ENCODE measurements at regions not wholly inside any gene's neighbourhood (a gene's known extent, or its start where the extent isn't known, plus 50 kb on each side); places are given as distances from the start of the nearest gene placed in this dataset.

DNA sequence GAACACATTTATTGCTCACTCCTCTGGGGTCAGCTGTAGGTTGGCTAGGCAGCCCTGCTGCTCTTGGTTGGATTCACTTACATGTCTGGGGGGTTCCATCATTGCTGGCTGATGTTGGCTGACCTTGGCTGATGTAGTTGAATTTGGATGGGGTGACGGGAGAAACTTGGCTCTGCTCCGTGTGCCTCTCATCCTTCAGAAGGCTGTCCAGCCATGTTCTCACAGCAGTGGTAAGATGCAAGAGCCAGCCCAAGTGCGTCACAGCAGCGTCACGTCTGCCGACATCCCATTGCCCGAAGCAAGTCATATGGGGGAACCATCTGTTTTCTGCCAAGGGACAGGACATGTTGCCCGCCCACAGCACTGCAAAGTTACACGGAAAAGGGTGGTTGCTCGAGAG, 613.5 kb downstream of the MATN1 start:
- H3K27me3 ChIP-seq (ENCODE audit: control insufficient read depth in 4 of 4, insufficient read depth in 4 of 4, low read length in 3 of 4): peaks cover 0 to 11% (median 6%) of the 10 kb centered on the region in 4 donors
- no peak overlapping the region for H3K9ac ChIP-seq (ENCODE audit: low read depth in 1 of 2, low read length in 2 of 2)
- TF ChIP-seq ATF3 (IDR thresholded peaks at IDR 0.05): no peak
- TF ChIP-seq HNF4G (IDR thresholded peaks at IDR 0.05): no peak
- TF ChIP-seq JUND (IDR thresholded peaks at IDR 0.05): no peak
- no peak for TF ChIP-seq RXRA (IDR thresholded peaks at IDR 0.05)
- no peak for TF ChIP-seq GABPA (IDR thresholded peaks at IDR 0.05 in 1 of 2, conservative IDR thresholded peaks at IDR 0.05 in 1 of 2)
- no peak for TF ChIP-seq YY1 (IDR thresholded peaks at IDR 0.05)
- no peak for TF ChIP-seq HNF4A (conservative IDR thresholded peaks at IDR 0.05)
- TF ChIP-seq SP1 (IDR thresholded peaks at IDR 0.05): no peak
- TF ChIP-seq REST (IDR thresholded peaks at IDR 0.05): no peak
- TF ChIP-seq EGR1 (IDR thresholded peaks at IDR 0.05; ENCODE audit: low read depth in 2 of 2): no peak
- no peaks in the 10 kb centered on the region for H3K9me3 ChIP-seq (ENCODE audit: control insufficient read depth in 4 of 4, low read length in 3 of 4)
- no peak overlapping the region for H3K4me3 ChIP-seq (ENCODE audit: low read depth in 1 of 3, low read length in 3 of 3)
- no peak for DNase-seq (ENCODE audit: low spot score)
- H3K36me3 ChIP-seq (ENCODE audit: control insufficient read depth in 4 of 4, insufficient read depth in 3 of 4, low read depth in 1 of 4, low read length in 3 of 4): no peaks in the 10 kb centered on the region
- no peak overlapping the region for H3K27ac ChIP-seq (ENCODE audit: low read depth in 1 of 2, low read length in 2 of 2)
- H3K4me1 ChIP-seq (ENCODE audit: control insufficient read depth in 4 of 4, insufficient read depth in 4 of 4, low read length in 3 of 4): no peaks in the 10 kb centered on the region
- 67% methylated on average over 10 of the region's 10 CpGs for WGBS

DNA sequence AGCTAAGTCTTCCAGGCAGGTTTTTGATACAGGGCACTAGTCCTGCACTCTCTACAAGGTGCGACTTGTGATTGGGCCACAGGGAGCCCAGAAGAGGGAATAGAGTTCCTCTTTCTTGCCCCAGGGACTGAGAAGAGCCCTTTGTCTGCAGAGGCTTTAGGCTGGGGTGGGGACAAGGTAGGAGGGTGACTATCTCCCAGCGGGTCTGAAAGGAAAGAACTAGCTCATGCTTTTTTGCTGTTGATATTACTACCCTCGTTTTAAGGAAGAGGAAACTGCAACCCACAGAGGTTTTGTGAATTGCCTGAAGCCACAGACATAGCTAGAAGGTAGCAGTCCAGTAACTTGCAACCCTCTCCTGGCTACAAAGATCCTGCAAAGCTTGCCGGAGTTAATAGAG, 615.2 kb downstream of the MATN1 start:
- H3K27me3 ChIP-seq (ENCODE audit: control insufficient read depth in 4 of 4, insufficient read depth in 4 of 4, low read length in 3 of 4): peaks cover 0 to 11% (median 6%) of the 10 kb centered on the region in 4 donors
- no peaks in the 10 kb centered on the region for H3K9me3 ChIP-seq (ENCODE audit: control insufficient read depth in 4 of 4, low read length in 3 of 4)
- TF ChIP-seq ATF3 (IDR thresholded peaks at IDR 0.05) (no peak), MAX (IDR thresholded peaks at IDR 0.05) (no peak), FOXA1 (IDR thresholded peaks at IDR 0.05) (no peak), HNF4A (conservative IDR thresholded peaks at IDR 0.05) (no peak), JUND (IDR thresholded peaks at IDR 0.05) (no peak), EGR1 (IDR thresholded peaks at IDR 0.05; ENCODE audit: low read depth in 2 of 2) (no peak), GABPA (IDR thresholded peaks at IDR 0.05 in 1 of 2, conservative IDR thresholded peaks at IDR 0.05 in 1 of 2) (no peak), FOXA2 (IDR thresholded peaks at IDR 0.05) (no peak), TAF1 (conservative IDR thresholded peaks at IDR 0.05) (no peak), SP1 (IDR thresholded peaks at IDR 0.05) (no peak), RXRA (IDR thresholded peaks at IDR 0.05) (no peak), NR2F2 (IDR thresholded peaks at IDR 0.05) (no peak), REST (IDR thresholded peaks at IDR 0.05) (no peak), HNF4G (IDR thresholded peaks at IDR 0.05) (no peak), RAD21 (IDR thresholded peaks at IDR 0.05) (no peak), YY1 (IDR thresholded peaks at IDR 0.05) (no peak)
- TF ChIP-seq, protein P1, sequence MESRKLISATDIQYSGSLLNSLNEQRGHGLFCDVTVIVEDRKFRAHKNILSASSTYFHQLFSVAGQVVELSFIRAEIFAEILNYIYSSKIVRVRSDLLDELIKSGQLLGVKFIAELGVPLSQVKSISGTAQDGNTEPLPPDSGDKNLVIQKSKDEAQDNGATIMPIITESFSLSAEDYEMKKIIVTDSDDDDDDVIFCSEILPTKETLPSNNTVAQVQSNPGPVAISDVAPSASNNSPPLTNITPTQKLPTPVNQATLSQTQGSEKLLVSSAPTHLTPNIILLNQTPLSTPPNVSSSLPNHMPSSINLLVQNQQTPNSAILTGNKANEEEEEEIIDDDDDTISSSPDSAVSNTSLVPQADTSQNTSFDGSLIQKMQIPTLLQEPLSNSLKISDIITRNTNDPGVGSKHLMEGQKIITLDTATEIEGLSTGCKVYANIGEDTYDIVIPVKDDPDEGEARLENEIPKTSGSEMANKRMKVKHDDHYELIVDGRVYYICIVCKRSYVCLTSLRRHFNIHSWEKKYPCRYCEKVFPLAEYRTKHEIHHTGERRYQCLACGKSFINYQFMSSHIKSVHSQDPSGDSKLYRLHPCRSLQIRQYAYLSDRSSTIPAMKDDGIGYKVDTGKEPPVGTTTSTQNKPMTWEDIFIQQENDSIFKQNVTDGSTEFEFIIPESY (IDR thresholded peaks at IDR 0.05): no peak
- TF ChIP-seq, protein P2, sequence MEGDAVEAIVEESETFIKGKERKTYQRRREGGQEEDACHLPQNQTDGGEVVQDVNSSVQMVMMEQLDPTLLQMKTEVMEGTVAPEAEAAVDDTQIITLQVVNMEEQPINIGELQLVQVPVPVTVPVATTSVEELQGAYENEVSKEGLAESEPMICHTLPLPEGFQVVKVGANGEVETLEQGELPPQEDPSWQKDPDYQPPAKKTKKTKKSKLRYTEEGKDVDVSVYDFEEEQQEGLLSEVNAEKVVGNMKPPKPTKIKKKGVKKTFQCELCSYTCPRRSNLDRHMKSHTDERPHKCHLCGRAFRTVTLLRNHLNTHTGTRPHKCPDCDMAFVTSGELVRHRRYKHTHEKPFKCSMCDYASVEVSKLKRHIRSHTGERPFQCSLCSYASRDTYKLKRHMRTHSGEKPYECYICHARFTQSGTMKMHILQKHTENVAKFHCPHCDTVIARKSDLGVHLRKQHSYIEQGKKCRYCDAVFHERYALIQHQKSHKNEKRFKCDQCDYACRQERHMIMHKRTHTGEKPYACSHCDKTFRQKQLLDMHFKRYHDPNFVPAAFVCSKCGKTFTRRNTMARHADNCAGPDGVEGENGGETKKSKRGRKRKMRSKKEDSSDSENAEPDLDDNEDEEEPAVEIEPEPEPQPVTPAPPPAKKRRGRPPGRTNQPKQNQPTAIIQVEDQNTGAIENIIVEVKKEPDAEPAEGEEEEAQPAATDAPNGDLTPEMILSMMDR (IDR thresholded peaks at IDR 0.05; ENCODE audit: low read depth, low read length, missing input control): no peak
- DNase-seq (ENCODE audit: low spot score): no peak
- H3K9ac ChIP-seq (ENCODE audit: low read depth in 1 of 2, low read length in 2 of 2): no peak overlapping the region
- H3K4me3 ChIP-seq (ENCODE audit: low read depth in 1 of 3, low read length in 3 of 3): no peak overlapping the region
- H3K4me1 ChIP-seq (ENCODE audit: control insufficient read depth in 4 of 4, insufficient read depth in 4 of 4, low read length in 3 of 4): no peaks in the 10 kb centered on the region
- no peak overlapping the region for H3K27ac ChIP-seq (ENCODE audit: low read depth in 1 of 2, low read length in 2 of 2)
- WGBS: 42% methylated on average over 4 of the region's 4 CpGs
- H3K36me3 ChIP-seq (ENCODE audit: control insufficient read depth in 4 of 4, insufficient read depth in 3 of 4, low read depth in 1 of 4, low read length in 3 of 4): no peaks in the 10 kb centered on the region
